ENCODE measurements at regions not wholly inside any gene's neighbourhood (a gene's known extent, or its start where the extent isn't known, plus 50 kb on each side); places are given as distances from the start of the nearest gene placed in this dataset.
A peak's percentile ranks its signal among the peaks of the same experiment; 100 is the strongest.

- Histone ChIP-seq H4K20me1 (ENCODE audit: low read depth) (no peaks in the 10 kb centered on the region), H3K36me3 (no peaks in the 10 kb centered on the region), H3K27me3 (no peaks in the 10 kb centered on the region), H2AFZ (replicated peaks) (no peak overlapping the region), H3K4me2 (no peak overlapping the region), H3K4me1 (no peaks in the 10 kb centered on the region), H3K9ac (no peak overlapping the region), H3K4me3 (no peak overlapping the region), H3K27ac (no peak overlapping the region), H3K9me3 (ENCODE audit: low read depth) (no peaks in the 10 kb centered on the region), H3K79me2 (ENCODE audit: low read depth) (no peaks in the 10 kb centered on the region), H3F3A (ENCODE audit: low read depth) (no peaks in the 10 kb centered on the region)
- Mint-ChIP-seq H3K9me3 (no peaks in the 10 kb centered on the region), H3K27me3 (ENCODE audit: insufficient read depth, low read depth) (peaks cover 3% of the 10 kb centered on the region), H3K4me1 (peaks cover 7% of the 10 kb centered on the region), H3K4me3 (no peak overlapping the region), H3K36me3 (no peaks in the 10 kb centered on the region), H3K27ac (no peak overlapping the region)
- TF ChIP-seq CTCF (IDR thresholded peaks at IDR 0.05), result no peak
- no peak for TF ChIP-seq EZH2phosphoT487 (IDR thresholded peaks at IDR 0.05)
- no peak for TF ChIP-seq EZH2 (IDR thresholded peaks at IDR 0.05)
- DNase-seq (ENCODE audit: low spot score), result no peak
Observed at GRCh38 chr4:13836946-13837912, 209.7 kb upstream of the BOD1L1 start.

- Histone ChIP-seq H3K9ac (no peak overlapping the region), H3F3A (ENCODE audit: low read depth) (no peaks in the 10 kb centered on the region), H3K27ac (no peak overlapping the region), H3K36me3 (no peaks in the 10 kb centered on the region), H4K20me1 (ENCODE audit: low read depth) (no peaks in the 10 kb centered on the region), H3K9me3 (ENCODE audit: low read depth) (no peaks in the 10 kb centered on the region), H3K4me3 (no peak overlapping the region), H3K4me1 (no peaks in the 10 kb centered on the region), H2AFZ (replicated peaks) (no peak overlapping the region), H3K27me3 (no peaks in the 10 kb centered on the region), H3K4me2 (no peak overlapping the region), H3K79me2 (ENCODE audit: low read depth) (no peaks in the 10 kb centered on the region)
- peak overlapping the region; percentile 32 for H3K27ac Mint-ChIP-seq
- H3K9me3 Mint-ChIP-seq, result no peaks in the 10 kb centered on the region
- no peak for TF ChIP-seq EZH2 (IDR thresholded peaks at IDR 0.05)
- no peak for TF ChIP-seq CTCF (IDR thresholded peaks at IDR 0.05)
- H3K36me3 Mint-ChIP-seq, result no peaks in the 10 kb centered on the region
- H3K27me3 Mint-ChIP-seq (ENCODE audit: insufficient read depth, low read depth), result peaks cover 3% of the 10 kb centered on the region
- no peak for DNase-seq (ENCODE audit: low spot score)
- peaks cover 16% of the 10 kb centered on the region for H3K4me1 Mint-ChIP-seq
- no peak overlapping the region for H3K4me3 Mint-ChIP-seq
Observed at GRCh38 chr4:13840502-13841190, 213.1 kb upstream of the BOD1L1 start.

GRCh38 chr4:13844740-13845139, 217.2 kb upstream of the BOD1L1 start:
- H3K9me3 ChIP-seq (ENCODE audit: low read depth), result no peaks in the 10 kb centered on the region
- no peak overlapping the region for H3K27ac ChIP-seq

More at GRCh38 chr4:13844740-13845139, 217.2 kb upstream of the BOD1L1 start:
- H3K4me3 Mint-ChIP-seq, result no peak overlapping the region
- Histone ChIP-seq H3K36me3 (no peaks in the 10 kb centered on the region), H3K79me2 (ENCODE audit: low read depth) (no peaks in the 10 kb centered on the region), H2AFZ (replicated peaks) (no peak overlapping the region), H3K4me2 (no peak overlapping the region), H3F3A (ENCODE audit: low read depth) (no peaks in the 10 kb centered on the region), H3K27me3 (no peaks in the 10 kb centered on the region), H3K4me3 (no peak overlapping the region), H4K20me1 (ENCODE audit: low read depth) (no peaks in the 10 kb centered on the region), H3K9ac (no peak overlapping the region), H3K4me1 (no peaks in the 10 kb centered on the region)
- peaks cover 19% of the 10 kb centered on the region for H3K4me1 Mint-ChIP-seq
- no peaks in the 10 kb centered on the region for H3K27me3 Mint-ChIP-seq (ENCODE audit: insufficient read depth, low read depth)
- no peak for DNase-seq (ENCODE audit: low spot score)
- no peaks in the 10 kb centered on the region for H3K36me3 Mint-ChIP-seq
- peaks cover 7% of the 10 kb centered on the region for H3K9me3 Mint-ChIP-seq
- H3K27ac Mint-ChIP-seq, result no peak overlapping the region
- no peak for TF ChIP-seq EZH2phosphoT487 (IDR thresholded peaks at IDR 0.05)
- no peak for TF ChIP-seq CTCF (IDR thresholded peaks at IDR 0.05)
- no peak for TF ChIP-seq EZH2 (IDR thresholded peaks at IDR 0.05)
